Prostate gland (tissue), 2 donors: ENCODE measurements at regions not wholly inside any gene's neighbourhood (a gene's known extent, or its start where the extent isn't known, plus 50 kb on each side); places are given as distances from the start of the nearest gene placed in this dataset.

Experiments used
- DNase-seq: peaks from one replicate; pipeline ENCODE4 v3.0.0-alpha.2; 2019; ENCODE audit warnings: low spot score
- H3K27ac ChIP-seq, 2 donors: fragments of 200-600 bp; sonication (generic); 2 replicates each; pipeline ENCODE4 v1.5.1; 2017 to 2019
- H3K27me3 ChIP-seq: fragments of 200-600 bp; sonication (generic); replicated peaks from 2 replicates; pipeline ENCODE4 v1.5.1; 2019; ENCODE audit not compliant: insufficient read depth
- H3K36me3 ChIP-seq, 2 donors: fragments of 200-600 bp; sonication (generic); 1 replicate in 1 of 2; 2 replicates in 1 of 2; pipeline versions ENCODE4 v1.5.1 to v1.8.1; 2017 to 2019
- H3K4me1 ChIP-seq: fragments of 200-600 bp; sonication (generic); replicated peaks from 2 replicates; pipeline ENCODE4 v1.5.1; 2019
- H3K4me3 ChIP-seq, 2 donors: fragments of 200-600 bp; sonication (generic); 2 replicates each; pipeline ENCODE4 v1.5.1; 2017 to 2019
- H3K9me3 ChIP-seq: fragments of 200-600 bp; sonication (generic); 2 replicates; pipeline ENCODE4 v1.5.1; 2017
- CTCF ChIP-seq, 4 experiments: fragments of 200-600 bp in 2 of 4; fragments of 450-650 bp in 2 of 4; sonication (generic) in 2 of 4; IDR thresholded peaks; 1 replicate in 3 of 4; 2 replicates in 1 of 4; pipeline ENCODE4 v1.5.1; 2016 to 2019; ENCODE audit warnings: antibody characterized with exemption in 4 of 4, mild to moderate bottlenecking in 2 of 4, moderate library complexity in 2 of 4
- POLR2A ChIP-seq: fragments of 450-650 bp; IDR thresholded peaks from one replicate; pipeline ENCODE4 v1.6.1; 2016; ENCODE audit warnings: antibody characterized with exemption, mild to moderate bottlenecking
- POLR2AphosphoS5 ChIP-seq: sonication (generic); formaldehyde crosslinking; IDR thresholded peaks from one replicate; pipeline ENCODE4 v1.6.1; 2017; ENCODE audit warnings: antibody characterized with exemption
- WGBS: methylation state at CpG from one replicate; pipeline ENCODE4 v1.1.5; 2018; 5-methylcytosine and 5-hydroxymethylcytosine counted together
- intact Hi-C: fragments of 100-400 bp; cut with DNase I; formaldehyde crosslinking; loops from one replicate; pipeline ENCODE4 v1.14.2; 2022

GRCh38 chr14:87632796-87633195 lies 360.2 kb downstream of the GALC start:
- no peak overlapping the region for H3K27ac ChIP-seq
- H3K4me3 ChIP-seq, result no peak overlapping the region
- no peaks in the 10 kb centered on the region for H3K27me3 ChIP-seq
- H3K9me3 ChIP-seq, result no peaks in the 10 kb centered on the region
- H3K4me1 ChIP-seq, result no peaks in the 10 kb centered on the region
- intact Hi-C loops, result no loop called here
- 88% methylated on average over 4 of the region's 4 CpGs for WGBS
- no peak for TF ChIP-seq CTCF (IDR thresholded peaks at IDR 0.05)
- no peak for TF ChIP-seq POLR2AphosphoS5
- no peak for TF ChIP-seq POLR2A
- no peak for DNase-seq
- no peaks in the 10 kb centered on the region for H3K36me3 ChIP-seq

GRCh38 chr14:87630846-87631245 lies 362.1 kb downstream of the GALC start:
- Histone ChIP-seq H3K4me3 (no peak overlapping the region), H3K4me1 (no peaks in the 10 kb centered on the region), H3K27me3 (no peaks in the 10 kb centered on the region), H3K36me3 (no peaks in the 10 kb centered on the region), H3K9me3 (no peaks in the 10 kb centered on the region), H3K27ac (no peak overlapping the region)
- no peak for DNase-seq
- intact Hi-C loops, result no loop called here
- TF ChIP-seq POLR2A (no peak), CTCF (IDR thresholded peaks at IDR 0.05) (no peak), POLR2AphosphoS5 (no peak)
- WGBS, result 36% methylated on average over 4 of the region's 4 CpGs

- Histone ChIP-seq H3K27ac (no peak overlapping the region), H3K9me3 (no peaks in the 10 kb centered on the region), H3K4me1 (no peaks in the 10 kb centered on the region), H3K36me3 (no peaks in the 10 kb centered on the region), H3K4me3 (no peak overlapping the region), H3K27me3 (no peaks in the 10 kb centered on the region)
- intact Hi-C loops, result no loop called here
- TF ChIP-seq POLR2A (no peak), CTCF (IDR thresholded peaks at IDR 0.05) (no peak), POLR2AphosphoS5 (no peak)
- 81% methylated on average over 3 of the region's 3 CpGs for WGBS
- no peak for DNase-seq
Observed at GRCh38 chr14:87629788-87630187, 363.2 kb downstream of the GALC start.

GRCh38 chr14:87628780-87629179 lies 364.2 kb downstream of the GALC start:
- DNase-seq, result no peak
- Histone ChIP-seq H3K36me3 (no peaks in the 10 kb centered on the region), H3K27ac (no peak overlapping the region), H3K27me3 (no peaks in the 10 kb centered on the region), H3K4me1 (no peaks in the 10 kb centered on the region), H3K9me3 (no peaks in the 10 kb centered on the region), H3K4me3 (no peak overlapping the region)
- WGBS, result 37% methylated on average over 3 of the region's 3 CpGs
- intact Hi-C loops, result no loop called here
- TF ChIP-seq CTCF (IDR thresholded peaks at IDR 0.05), result no peak
- TF ChIP-seq POLR2A, result no peak
- TF ChIP-seq POLR2AphosphoS5, result no peak

- no peak for DNase-seq
- no peak overlapping the region for H3K4me3 ChIP-seq
- H3K27me3 ChIP-seq, result no peaks in the 10 kb centered on the region
- TF ChIP-seq POLR2A, result no peak
- no peak for TF ChIP-seq CTCF (IDR thresholded peaks at IDR 0.05)
- TF ChIP-seq POLR2AphosphoS5, result no peak
- no peak overlapping the region for H3K27ac ChIP-seq
- intact Hi-C loops, result no loop called here
- H3K36me3 ChIP-seq, result no peaks in the 10 kb centered on the region
- H3K4me1 ChIP-seq, result no peaks in the 10 kb centered on the region
- H3K9me3 ChIP-seq, result no peaks in the 10 kb centered on the region
Observed at GRCh38 chr14:87628129-87628528, 364.9 kb downstream of the GALC start.
